HepG2 (cell line): ENCODE measurements at regions not wholly inside any gene's neighbourhood (a gene's known extent, or its start where the extent isn't known, plus 50 kb on each side); places are given as distances from the start of the nearest gene placed in this dataset.

ENCODE experiments used
- ATAC-seq: fragments of 200-7000 bp; cut with Tn5 transposase; 3 replicates; pipeline ENCODE4 v1.9.1; 2020; ENCODE audit warnings: mild to moderate bottlenecking, moderate library complexity
- BruUV-seq: library from RNA; stranded (reverse); fragments of 400-500 nt; replicated peaks from 2 replicates; lab custom pipeline; 2021; lab: Mats Ljungman, UMichigan
- CTCF ChIA-PET: fragments of 300-600 bp; formaldehyde crosslinking; extraction: SDS; loops from one replicate; lab custom pipeline; 2021; ENCODE audit warnings: low total read pairs, inconsistent platforms, low intra/inter-chr PET ratio; lab: Yijun Ruan, JAX
- POLR2A ChIA-PET: fragments of 350-600 bp; sonication (Branson Sonifier 250); formaldehyde crosslinking; loops from one replicate; lab custom pipeline; 2020; ENCODE audit warnings: antibody characterized with exemption, inconsistent platforms; lab: Yijun Ruan, JAX
- DNase-seq: peaks from one replicate; pipeline ENCODE4 v3.0.0-alpha.2; 2015; ENCODE audit warnings: low spot score
- FAIRE-seq: peaks from 3 replicates; lab custom pipeline; 2011; peaks lifted over from hg19 to GRCh38; lab: Jason Lieb, UNC
- H2AFZ ChIP-seq: one replicate; pipeline ENCODE4 v1.6.1; 2011; ENCODE audit warnings: low read length, inconsistent platforms
- H3K27ac ChIP-seq: fragments of 300-600 bp; 3 replicates; pipeline ENCODE4 v1.8.0; 2011; ENCODE audit warnings: mixed run types, mild to moderate bottlenecking, mixed read lengths, low read length, inconsistent platforms; ENCODE audit not compliant: insufficient read depth; ENCODE audit errors: extremely low read length
- H3K27me3 ChIP-seq, 2 experiments: fragments of 200-600 bp in 1 of 2; 2 replicates in 1 of 2; 3 replicates in 1 of 2; pipeline versions ENCODE4 v1.6.0 to v1.8.0; 2011; ENCODE audit warnings: low read length in 2 of 2, mild to moderate bottlenecking in 2 of 2, moderate library complexity in 2 of 2, inconsistent platforms in 1 of 2; ENCODE audit not compliant: insufficient read depth in 2 of 2, control insufficient read depth in 1 of 2
- H3K36me3 ChIP-seq, 2 experiments: fragments of 200-600 bp in 1 of 2; replicated peaks in 1 of 2; 2 replicates in 1 of 2; 3 replicates in 1 of 2; pipeline versions ENCODE4 v1.5.1 to v1.8.0; 2011; ENCODE audit warnings: low read length in 2 of 2, inconsistent platforms in 1 of 2; ENCODE audit not compliant: insufficient read depth in 2 of 2, control insufficient read depth in 1 of 2
- H3K4me1 ChIP-seq: 2 replicates; pipeline ENCODE4 v1.5.1; 2012; ENCODE audit warnings: low read length, inconsistent platforms; ENCODE audit not compliant: insufficient read depth
- H3K4me2 ChIP-seq: 2 replicates; pipeline ENCODE4 v1.6.0; 2011; ENCODE audit warnings: low read depth, low read length, inconsistent platforms
- H3K4me3 ChIP-seq, 3 experiments: fragments of 200-600 bp in 1 of 3; sonication (generic), shearing (Covaris generic) in 1 of 3; replicated peaks in 1 of 3; 2 replicates each; pipeline ENCODE4 v1.5.1; 2011 to 2016; ENCODE audit warnings: low read length in 3 of 3, inconsistent platforms in 2 of 3, low read depth in 2 of 3, mild to moderate bottlenecking in 2 of 3, control low read depth in 1 of 3, mixed read lengths in 1 of 3; ENCODE audit not compliant: insufficient read depth in 1 of 3
- H3K79me2 ChIP-seq: one replicate; pipeline ENCODE4 v1.6.1; 2011; ENCODE audit warnings: low read length, inconsistent platforms; ENCODE audit not compliant: insufficient read depth
- H3K9ac ChIP-seq: 2 replicates; pipeline ENCODE4 v1.6.0; 2011; ENCODE audit warnings: mild to moderate bottlenecking, low read depth, low read length, inconsistent platforms; ENCODE audit not compliant: insufficient read depth
- H3K9me3 ChIP-seq: 2 replicates; pipeline ENCODE4 v1.5.1; 2012; ENCODE audit warnings: mild to moderate bottlenecking, low read length
- H4K20me1 ChIP-seq: 2 replicates; pipeline ENCODE4 v1.6.0; 2011; ENCODE audit warnings: inconsistent platforms, mild to moderate bottlenecking, low read length, moderate library complexity; ENCODE audit not compliant: insufficient read depth
- CBX5 ChIP-seq: sonication (generic); formaldehyde crosslinking; IDR thresholded peaks from 2 replicates; pipeline ENCODE4 v1.4.0; 2020; ENCODE audit warnings: missing genetic modification reagents, borderline replicate concordance
- FOSL1 ChIP-seq: sonication (generic); formaldehyde crosslinking; IDR thresholded peaks from 2 replicates; pipeline ENCODE4 v1.9.0; 2021; ENCODE audit warnings: missing genetic modification reagents, borderline replicate concordance
- JUN ChIP-seq: sonication (generic); formaldehyde crosslinking; IDR thresholded peaks from 2 replicates; pipeline ENCODE4 v1.4.0; 2020; ENCODE audit warnings: mild to moderate bottlenecking, missing genetic modification reagents
- NR2F2 ChIP-seq: IDR thresholded peaks from 2 replicates; pipeline ENCODE4 v1.6.1; 2012; ENCODE audit warnings: low read depth, inconsistent platforms, borderline replicate concordance
- U2AF1 ChIP-seq: fragments of 200-400 bp; formaldehyde crosslinking; optimal IDR thresholded peaks from 2 replicates; pipeline ENCODE3; 2017; ENCODE audit warnings: mild to moderate bottlenecking, low read depth, low read length
- ZBTB7A ChIP-seq: sonication (generic); formaldehyde crosslinking; IDR thresholded peaks from 2 replicates; pipeline ENCODE4 v1.8.0; 2022; ENCODE audit warnings: mild to moderate bottlenecking, missing genetic modification reagents
- ZNF225 ChIP-seq: sonication (generic); formaldehyde crosslinking; IDR thresholded peaks from 2 replicates; pipeline ENCODE4 v1.4.0; 2020; ENCODE audit warnings: mild to moderate bottlenecking, missing genetic modification reagents
- ZNF275 ChIP-seq: sonication (generic); formaldehyde crosslinking; IDR thresholded peaks from 2 replicates; pipeline ENCODE4 v1.8.0; 2022; ENCODE audit warnings: missing genetic modification reagents, mild to moderate bottlenecking, inconsistent platforms, borderline replicate concordance
- ZNF335 ChIP-seq: sonication (generic); formaldehyde crosslinking; IDR thresholded peaks from 2 replicates; pipeline ENCODE4 v1.4.0; 2020; ENCODE audit warnings: missing genetic modification reagents
- ZNF556 ChIP-seq: sonication (generic); formaldehyde crosslinking; IDR thresholded peaks from 2 replicates; pipeline ENCODE4 v1.4.0; 2020; ENCODE audit warnings: mild to moderate bottlenecking, missing genetic modification reagents, borderline replicate concordance
- WGBS: methylation state at CpG from one replicate; pipeline ENCODE4 v1.1.6; 2017; ENCODE audit warnings: low lambda C conversion rate; 5-methylcytosine and 5-hydroxymethylcytosine counted together
- in situ Hi-C: cut with HindIII; loops from 2 replicates; pipeline ENCODE4 v1.10.0; 2017; ENCODE audit warnings: low pct_unique_long_range_greater_than_20kb; ENCODE audit not compliant: extremely low pct_ligation_motif_present
- intact Hi-C: fragments of 100-400 bp; cut with micrococcal nuclease; formaldehyde crosslinking; loops from one replicate; pipeline ENCODE4 v1.10.0; 2022; ENCODE audit not compliant: unreplicated experiment
- TF ChIP-seq, protein P1 (sequence below): sonication (generic); formaldehyde crosslinking; IDR thresholded peaks from 2 replicates; pipeline ENCODE4 v1.5.1; 2020; ENCODE audit warnings: mild to moderate bottlenecking, missing genetic modification reagents, moderate library complexity
- TF ChIP-seq, protein P2 (sequence below): sonication (generic); formaldehyde crosslinking; IDR thresholded peaks from 2 replicates; pipeline ENCODE4 v1.5.0; 2020; ENCODE audit warnings: missing genetic modification reagents

GRCh38 chrX:143304518-143304917 lies 212.8 kb downstream of the SPANXN3 start:
- no TSS peak for BruUV-seq
- FAIRE-seq (no peak), DNase-seq (no peak), ATAC-seq (no peak)
- WGBS = 0% methylated on average over 2 of the region's 2 CpGs
- Histone ChIP-seq H2AFZ (no peak overlapping the region), H3K79me2 (no peaks in the 10 kb centered on the region), H3K9me3 (peaks cover 56% of the 10 kb centered on the region; the same call in 1 of the 2 replicates), H3K27ac (no peak overlapping the region), H3K4me1 (no peaks in the 10 kb centered on the region), H3K4me3 (no peak overlapping the region), H3K27me3 (no peaks in the 10 kb centered on the region), H3K36me3 (no peaks in the 10 kb centered on the region), H3K4me2 (no peak overlapping the region), H4K20me1 (no peaks in the 10 kb centered on the region), H3K9ac (no peak overlapping the region)
- in situ Hi-C loops (no loop called here), intact Hi-C loops (no loop called here)
- TF ChIP-seq CBX5 (CRISPR knock-in tag) (no peak), ZNF335 (no peak)
- TF ChIP-seq, protein P1, sequence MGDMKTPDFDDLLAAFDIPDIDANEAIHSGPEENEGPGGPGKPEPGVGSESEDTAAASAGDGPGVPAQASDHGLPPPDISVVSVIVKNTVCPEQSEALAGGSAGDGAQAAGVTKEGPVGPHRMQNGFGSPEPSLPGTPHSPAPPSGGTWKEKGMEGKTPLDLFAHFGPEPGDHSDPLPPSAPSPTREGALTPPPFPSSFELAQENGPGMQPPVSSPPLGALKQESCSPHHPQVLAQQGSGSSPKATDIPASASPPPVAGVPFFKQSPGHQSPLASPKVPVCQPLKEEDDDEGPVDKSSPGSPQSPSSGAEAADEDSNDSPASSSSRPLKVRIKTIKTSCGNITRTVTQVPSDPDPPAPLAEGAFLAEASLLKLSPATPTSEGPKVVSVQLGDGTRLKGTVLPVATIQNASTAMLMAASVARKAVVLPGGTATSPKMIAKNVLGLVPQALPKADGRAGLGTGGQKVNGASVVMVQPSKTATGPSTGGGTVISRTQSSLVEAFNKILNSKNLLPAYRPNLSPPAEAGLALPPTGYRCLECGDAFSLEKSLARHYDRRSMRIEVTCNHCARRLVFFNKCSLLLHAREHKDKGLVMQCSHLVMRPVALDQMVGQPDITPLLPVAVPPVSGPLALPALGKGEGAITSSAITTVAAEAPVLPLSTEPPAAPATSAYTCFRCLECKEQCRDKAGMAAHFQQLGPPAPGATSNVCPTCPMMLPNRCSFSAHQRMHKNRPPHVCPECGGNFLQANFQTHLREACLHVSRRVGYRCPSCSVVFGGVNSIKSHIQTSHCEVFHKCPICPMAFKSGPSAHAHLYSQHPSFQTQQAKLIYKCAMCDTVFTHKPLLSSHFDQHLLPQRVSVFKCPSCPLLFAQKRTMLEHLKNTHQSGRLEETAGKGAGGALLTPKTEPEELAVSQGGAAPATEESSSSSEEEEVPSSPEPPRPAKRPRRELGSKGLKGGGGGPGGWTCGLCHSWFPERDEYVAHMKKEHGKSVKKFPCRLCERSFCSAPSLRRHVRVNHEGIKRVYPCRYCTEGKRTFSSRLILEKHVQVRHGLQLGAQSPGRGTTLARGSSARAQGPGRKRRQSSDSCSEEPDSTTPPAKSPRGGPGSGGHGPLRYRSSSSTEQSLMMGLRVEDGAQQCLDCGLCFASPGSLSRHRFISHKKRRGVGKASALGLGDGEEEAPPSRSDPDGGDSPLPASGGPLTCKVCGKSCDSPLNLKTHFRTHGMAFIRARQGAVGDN (CRISPR knock-in tag) = no peak
- POLR2A ChIA-PET = no interaction called here
- CTCF ChIA-PET = no interaction called here

DNA sequence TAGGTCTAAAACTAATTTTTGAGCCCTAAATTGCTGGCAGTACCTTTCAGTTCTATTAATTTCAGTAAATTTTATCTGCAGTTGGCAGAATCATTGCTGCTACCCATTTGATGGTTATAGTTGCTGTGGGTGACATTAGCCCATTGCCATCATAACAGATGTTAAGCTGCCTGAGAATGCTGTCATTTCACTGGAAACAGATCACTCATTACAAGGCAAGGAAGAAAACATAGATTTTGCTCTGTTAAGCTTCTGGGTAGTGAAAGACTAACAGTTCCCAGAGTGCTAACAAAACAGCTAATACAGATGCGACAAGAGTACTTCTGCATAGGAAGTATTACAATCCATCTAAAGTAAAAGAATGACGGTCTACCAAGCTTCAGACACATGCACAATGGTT lies 213.2 kb downstream of the SPANXN3 start:
- H3K4me1 ChIP-seq = no peaks in the 10 kb centered on the region
- ChIA-PET POLR2A (no interaction called here), CTCF (no interaction called here)
- ATAC-seq (no peak), FAIRE-seq (no peak), DNase-seq (no peak)
- H4K20me1 ChIP-seq = no peaks in the 10 kb centered on the region
- H3K9me3 ChIP-seq = peaks cover 58% of the 10 kb centered on the region; the same call in 1 of the 2 replicates
- intact Hi-C loops = no loop called here
- H3K27me3 ChIP-seq = no peaks in the 10 kb centered on the region
- H2AFZ ChIP-seq = no peak overlapping the region
- H3K4me3 ChIP-seq = no peak overlapping the region
- H3K27ac ChIP-seq = no peak overlapping the region
- 46% methylated on average over 2 of the region's 2 CpGs for WGBS
- no peaks in the 10 kb centered on the region for H3K79me2 ChIP-seq
- BruUV-seq = no TSS peak
- H3K36me3 ChIP-seq = no peaks in the 10 kb centered on the region
- in situ Hi-C loops = no loop called here
- H3K4me2 ChIP-seq = no peak overlapping the region
- no peak overlapping the region for H3K9ac ChIP-seq
- TF ChIP-seq FOSL1 (CRISPR knock-in tag) (no peak), ZBTB7A (no peak), JUN (CRISPR knock-in tag) (no peak), ZNF556 (CRISPR knock-in tag) (no peak), ZNF225 (CRISPR knock-in tag) (no peak), U2AF1 (no peak), ZNF275 (CRISPR knock-in tag) (no peak), NR2F2 (no peak)
- TF ChIP-seq, protein P2, sequence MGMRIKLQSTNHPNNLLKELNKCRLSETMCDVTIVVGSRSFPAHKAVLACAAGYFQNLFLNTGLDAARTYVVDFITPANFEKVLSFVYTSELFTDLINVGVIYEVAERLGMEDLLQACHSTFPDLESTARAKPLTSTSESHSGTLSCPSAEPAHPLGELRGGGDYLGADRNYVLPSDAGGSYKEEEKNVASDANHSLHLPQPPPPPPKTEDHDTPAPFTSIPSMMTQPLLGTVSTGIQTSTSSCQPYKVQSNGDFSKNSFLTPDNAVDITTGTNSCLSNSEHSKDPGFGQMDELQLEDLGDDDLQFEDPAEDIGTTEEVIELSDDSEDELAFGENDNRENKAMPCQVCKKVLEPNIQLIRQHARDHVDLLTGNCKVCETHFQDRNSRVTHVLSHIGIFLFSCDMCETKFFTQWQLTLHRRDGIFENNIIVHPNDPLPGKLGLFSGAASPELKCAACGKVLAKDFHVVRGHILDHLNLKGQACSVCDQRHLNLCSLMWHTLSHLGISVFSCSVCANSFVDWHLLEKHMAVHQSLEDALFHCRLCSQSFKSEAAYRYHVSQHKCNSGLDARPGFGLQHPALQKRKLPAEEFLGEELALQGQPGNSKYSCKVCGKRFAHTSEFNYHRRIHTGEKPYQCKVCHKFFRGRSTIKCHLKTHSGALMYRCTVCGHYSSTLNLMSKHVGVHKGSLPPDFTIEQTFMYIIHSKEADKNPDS = no peak
